Lower lobe of right lung (tissue), 2 donors: ENCODE measurements at regions not wholly inside any gene's neighbourhood (a gene's known extent, or its start where the extent isn't known, plus 50 kb on each side); places are given as distances from the start of the nearest gene placed in this dataset.

Source experiments
- ATAC-seq, 2 donors: fragments of 200-7000 bp; cut with Tn5 transposase; one replicate each; pipeline ENCODE4 v1.9.1; 2020 to 2022; ENCODE audit warnings: mild to moderate bottlenecking in 2 of 2, moderate library complexity in 2 of 2
- DNase-seq: peaks from one replicate; pipeline ENCODE4 v3.0.0-alpha.2; 2020
- H3K27ac ChIP-seq: fragments of 200-600 bp; one replicate; pipeline ENCODE4 v1.8.0; 2022
- H3K27me3 ChIP-seq: fragments of 200-600 bp; one replicate; pipeline ENCODE4 v1.8.0; 2022; ENCODE audit warnings: low read depth
- H3K36me3 ChIP-seq: fragments of 200-600 bp; one replicate; pipeline ENCODE4 v1.8.0; 2022; ENCODE audit warnings: mild to moderate bottlenecking
- H3K4me1 ChIP-seq: fragments of 200-600 bp; one replicate; pipeline ENCODE4 v1.8.0; 2022
- H3K4me3 ChIP-seq: fragments of 200-600 bp; one replicate; pipeline ENCODE4 v1.8.0; 2022; ENCODE audit warnings: mild to moderate bottlenecking
- H3K9me3 ChIP-seq: fragments of 200-600 bp; one replicate; pipeline ENCODE4 v1.8.0; 2022
- intact Hi-C: fragments of 100-400 bp; cut with DNase I; formaldehyde crosslinking; loops from one replicate; pipeline ENCODE4 v1.11.0; 2022
- TF ChIP-seq, protein P1 (sequence below): fragments of 200-600 bp; IDR thresholded peaks from one replicate; pipeline ENCODE4 v1.8.0; 2022; ENCODE audit warnings: antibody characterized with exemption, mild to moderate bottlenecking
- donor health status: DM: no; HTN: yes; CAD: no; lungs with severe emphysema.

DNA sequence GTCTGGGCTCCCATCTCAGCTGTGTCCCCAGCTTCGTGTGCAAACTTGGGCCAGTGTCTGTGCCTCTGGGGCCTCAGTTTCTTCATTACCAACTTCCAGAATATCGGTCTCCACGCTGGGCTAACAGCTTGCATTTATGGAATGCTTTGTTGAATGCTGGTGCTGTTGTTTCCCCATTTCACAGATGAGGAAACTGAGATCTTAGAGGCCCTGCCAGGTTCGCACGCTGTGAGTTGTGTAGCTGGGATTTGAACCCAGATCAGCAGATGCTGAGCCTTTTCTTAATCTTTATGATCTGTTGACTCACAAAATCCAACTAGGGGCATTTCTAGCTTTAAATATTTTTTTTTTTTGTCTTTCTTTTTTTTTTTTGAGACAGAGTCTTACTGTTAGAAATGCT is 101.5 kb upstream of the STX18 start:
- intact Hi-C loops: no loop called here
- ATAC-seq (no peak), DNase-seq (no peak)
- H3K4me3 ChIP-seq: no peak overlapping the region
- no peak overlapping the region for H3K27ac ChIP-seq
- no peaks in the 10 kb centered on the region for H3K36me3 ChIP-seq
- no peaks in the 10 kb centered on the region for H3K9me3 ChIP-seq
- no peaks in the 10 kb centered on the region for H3K4me1 ChIP-seq
- no peaks in the 10 kb centered on the region for H3K27me3 ChIP-seq
- TF ChIP-seq, protein P1, sequence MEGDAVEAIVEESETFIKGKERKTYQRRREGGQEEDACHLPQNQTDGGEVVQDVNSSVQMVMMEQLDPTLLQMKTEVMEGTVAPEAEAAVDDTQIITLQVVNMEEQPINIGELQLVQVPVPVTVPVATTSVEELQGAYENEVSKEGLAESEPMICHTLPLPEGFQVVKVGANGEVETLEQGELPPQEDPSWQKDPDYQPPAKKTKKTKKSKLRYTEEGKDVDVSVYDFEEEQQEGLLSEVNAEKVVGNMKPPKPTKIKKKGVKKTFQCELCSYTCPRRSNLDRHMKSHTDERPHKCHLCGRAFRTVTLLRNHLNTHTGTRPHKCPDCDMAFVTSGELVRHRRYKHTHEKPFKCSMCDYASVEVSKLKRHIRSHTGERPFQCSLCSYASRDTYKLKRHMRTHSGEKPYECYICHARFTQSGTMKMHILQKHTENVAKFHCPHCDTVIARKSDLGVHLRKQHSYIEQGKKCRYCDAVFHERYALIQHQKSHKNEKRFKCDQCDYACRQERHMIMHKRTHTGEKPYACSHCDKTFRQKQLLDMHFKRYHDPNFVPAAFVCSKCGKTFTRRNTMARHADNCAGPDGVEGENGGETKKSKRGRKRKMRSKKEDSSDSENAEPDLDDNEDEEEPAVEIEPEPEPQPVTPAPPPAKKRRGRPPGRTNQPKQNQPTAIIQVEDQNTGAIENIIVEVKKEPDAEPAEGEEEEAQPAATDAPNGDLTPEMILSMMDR: no peak

DNA sequence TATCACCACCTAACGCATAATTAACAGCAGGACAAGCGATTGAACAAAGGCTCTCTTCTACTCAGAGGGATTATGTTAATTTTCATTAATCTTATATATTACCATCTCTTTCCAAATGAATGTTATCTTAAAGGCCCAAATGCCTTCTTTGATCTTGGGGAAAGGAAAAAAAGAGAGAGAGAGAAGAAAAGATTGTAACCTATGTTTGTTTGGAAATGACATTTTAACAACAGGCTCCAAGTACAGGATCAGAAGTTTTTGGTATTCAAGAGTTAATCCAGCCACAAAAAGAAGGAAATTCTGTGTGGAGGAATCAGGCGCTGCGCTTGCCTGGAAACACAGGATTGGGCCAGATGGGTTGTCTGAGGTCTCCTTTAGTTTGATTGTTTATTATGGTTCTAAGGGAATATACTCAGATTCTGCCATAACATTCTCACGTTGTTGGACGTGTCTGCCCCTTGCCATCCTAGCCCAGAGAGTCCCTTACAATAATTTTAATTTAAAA is 100.7 kb upstream of the STX18 start:
- no peak for DNase-seq
- H3K27me3 ChIP-seq: no peaks in the 10 kb centered on the region
- TF ChIP-seq, protein P1: no peak
- H3K27ac ChIP-seq: no peak overlapping the region
- H3K36me3 ChIP-seq: no peaks in the 10 kb centered on the region
- H3K9me3 ChIP-seq: no peaks in the 10 kb centered on the region
- no peak overlapping the region for H3K4me3 ChIP-seq
- H3K4me1 ChIP-seq: no peaks in the 10 kb centered on the region
- intact Hi-C loops: no loop called here
- no peak for ATAC-seq

DNA sequence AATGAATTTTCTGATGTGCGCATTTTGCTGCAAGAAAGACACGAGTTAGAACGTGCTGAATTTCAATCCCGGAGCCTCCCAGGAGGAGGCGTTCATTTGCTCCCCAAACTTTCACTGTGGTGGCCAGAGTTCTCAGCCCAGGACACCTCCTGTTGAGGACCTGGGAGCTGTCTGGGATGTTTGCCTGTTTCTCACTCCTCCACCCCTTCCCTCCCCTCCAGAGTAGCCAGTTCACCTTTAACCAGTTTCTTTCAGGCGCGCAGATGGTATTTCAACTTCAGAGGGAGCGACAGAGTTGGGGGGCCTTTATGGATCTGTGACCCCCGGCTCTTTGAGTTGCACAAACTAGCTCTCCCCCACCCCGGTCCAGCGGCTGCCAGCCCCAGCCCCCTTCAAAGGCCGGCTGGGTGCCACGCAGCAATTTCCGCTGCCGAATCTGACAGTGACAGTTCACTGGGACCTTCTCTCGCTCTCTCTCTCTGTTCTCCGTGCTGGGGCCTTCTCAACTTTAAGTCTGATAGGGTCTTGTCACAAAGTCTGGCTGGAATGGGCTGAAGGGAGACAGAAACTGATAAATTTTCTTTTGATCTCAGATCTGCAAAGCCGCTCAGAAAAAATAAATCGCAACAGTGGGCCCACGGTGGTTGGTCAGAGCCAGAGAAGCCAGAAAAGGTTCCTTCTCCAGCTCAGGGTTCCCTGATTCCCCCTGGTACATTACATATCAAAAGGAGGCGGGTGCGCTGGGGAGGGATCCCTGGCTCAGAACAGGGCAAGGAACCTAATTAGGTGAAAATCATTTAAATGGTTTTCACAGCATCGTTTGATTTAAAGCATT is 100.0 kb upstream of the STX18 start:
- H3K4me1 ChIP-seq: no peaks in the 10 kb centered on the region
- DNase-seq: no peak

DNA sequence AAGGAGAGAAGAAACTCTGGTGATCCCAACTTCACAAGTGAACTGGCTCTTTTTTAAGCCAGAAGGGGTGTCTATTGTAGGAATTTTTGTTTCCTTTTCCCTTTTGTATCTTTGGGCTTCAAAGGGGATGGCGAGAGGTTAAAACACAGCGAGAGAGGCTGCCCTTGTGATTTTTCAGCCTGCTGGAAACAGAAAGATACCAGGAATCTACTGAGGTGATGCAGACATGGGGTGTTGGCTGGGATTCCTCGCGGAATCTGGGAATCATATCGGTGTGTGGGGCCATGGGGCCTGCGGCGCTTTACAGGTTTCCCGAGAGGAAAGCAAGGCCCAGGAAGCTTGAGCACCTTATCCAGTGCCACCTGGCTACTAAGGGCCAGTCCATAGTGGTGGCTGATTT is 99.4 kb upstream of the STX18 start:
- H3K36me3 ChIP-seq: no peaks in the 10 kb centered on the region
- no peaks in the 10 kb centered on the region for H3K27me3 ChIP-seq
- H3K4me1 ChIP-seq: no peaks in the 10 kb centered on the region
- intact Hi-C loops: no loop called here
- no peak overlapping the region for H3K27ac ChIP-seq
- DNase-seq (no peak), ATAC-seq (no peak)
- no peaks in the 10 kb centered on the region for H3K9me3 ChIP-seq
- H3K4me3 ChIP-seq: no peak overlapping the region
- TF ChIP-seq, protein P1: no peak

More for the DNA sequence above, 100.0 kb upstream of the STX18 start:
- intact Hi-C loops: no loop called here
- H3K36me3 ChIP-seq: no peaks in the 10 kb centered on the region
- no peak overlapping the region for H3K27ac ChIP-seq
- no peak overlapping the region for H3K4me3 ChIP-seq
- no peak for ATAC-seq
- TF ChIP-seq, protein P1: no peak
- H3K9me3 ChIP-seq: no peaks in the 10 kb centered on the region
- no peaks in the 10 kb centered on the region for H3K27me3 ChIP-seq

DNA sequence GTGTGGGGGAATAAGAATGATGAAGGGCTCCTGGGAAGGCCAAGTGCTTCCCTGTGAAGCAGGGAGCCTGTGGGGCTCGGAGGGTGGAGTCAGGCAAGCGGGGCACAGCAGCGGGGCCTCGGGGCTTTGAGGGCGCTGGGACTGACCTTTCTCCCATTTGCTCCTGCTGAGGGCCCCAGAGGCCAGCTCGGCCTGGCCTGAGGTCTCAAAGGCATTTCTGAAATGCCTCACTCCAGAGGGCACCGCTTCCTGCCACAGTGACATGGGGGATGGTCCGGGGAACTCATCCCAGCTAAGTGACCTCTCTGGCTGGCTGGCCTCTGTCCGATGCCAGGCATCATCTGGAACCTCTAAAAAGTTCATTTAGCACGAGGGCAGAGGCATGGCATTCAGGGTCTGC is 98.8 kb upstream of the STX18 start:
- DNase-seq (no peak), ATAC-seq (no peak)
- TF ChIP-seq, protein P1: no peak
- Histone ChIP-seq H3K27ac (no peak overlapping the region), H3K9me3 (no peaks in the 10 kb centered on the region), H3K4me3 (no peak overlapping the region), H3K27me3 (no peaks in the 10 kb centered on the region), H3K36me3 (no peaks in the 10 kb centered on the region), H3K4me1 (no peaks in the 10 kb centered on the region)
- intact Hi-C loops: no loop called here
